WTC11 (cell line): ENCODE measurements at regions not wholly inside any gene's neighbourhood (a gene's known extent, or its start where the extent isn't known, plus 50 kb on each side); places are given as distances from the start of the nearest gene placed in this dataset.

Experiments used
- ATAC-seq: fragments of 200-7000 bp; cut with Tn5 transposase; 2 replicates; pipeline ENCODE4 v1.10.0; 2021; ENCODE audit warnings: mild to moderate bottlenecking, moderate library complexity
- CTCF ChIA-PET: fragments of 300-600 bp; sonication (Branson Sonifier 250); formaldehyde crosslinking; loops from one replicate; lab custom pipeline; 2021; ENCODE audit warnings: antibody characterized with exemption; lab: Charles Lee
- POLR2A ChIA-PET: fragments of 350-600 bp; sonication (Branson Sonifier 250); formaldehyde crosslinking; loops from one replicate; lab custom pipeline; 2021; ENCODE audit warnings: antibody characterized with exemption; lab: Charles Lee
- DNase-seq: peaks from one replicate; pipeline ENCODE4 v3.0.0; 2021; ENCODE audit warnings: low spot score
- H3K27ac Mint-ChIP-seq: 2 replicates; pipeline ENCODE4 v1.8.0; 2021; ENCODE audit warnings: mixed read lengths
- H3K27me3 Mint-ChIP-seq: 2 replicates; pipeline ENCODE4 v1.8.0; 2021; ENCODE audit warnings: low read depth, mild to moderate bottlenecking, moderate library complexity, mixed read lengths
- H3K36me3 Mint-ChIP-seq: 2 replicates; pipeline ENCODE4 v1.8.0; 2021; ENCODE audit warnings: mixed read lengths
- H3K4me1 Mint-ChIP-seq: 2 replicates; pipeline ENCODE4 v1.8.0; 2022; ENCODE audit warnings: mixed read lengths
- H3K4me3 Mint-ChIP-seq: 2 replicates; pipeline ENCODE4 v1.8.0; 2021; ENCODE audit warnings: mild to moderate bottlenecking, moderate library complexity, mixed read lengths
- H3K9me3 Mint-ChIP-seq: 2 replicates; pipeline ENCODE4 v1.8.0; 2021; ENCODE audit warnings: mixed read lengths
- ETV6 ChIP-seq: sonication (generic); formaldehyde crosslinking; IDR thresholded peaks from 2 replicates; pipeline ENCODE4 v1.8.1; 2022; ENCODE audit warnings: mild to moderate bottlenecking, missing genetic modification reagents
- HMGA2 ChIP-seq: fragments of 250-450 bp; sonication (Bioruptor Pico); IDR thresholded peaks from 2 replicates; pipeline ENCODE4 v1.4.0; 2021; ENCODE audit warnings: mild to moderate bottlenecking, moderate library complexity
- KAT7 ChIP-seq: sonication (generic); formaldehyde crosslinking; IDR thresholded peaks from 2 replicates; pipeline ENCODE4 v1.8.1; 2023; ENCODE audit warnings: missing genetic modification reagents, mild to moderate bottlenecking, borderline replicate concordance
- MXD4 ChIP-seq: fragments of 250-450 bp; sonication (Bioruptor Pico); IDR thresholded peaks from 2 replicates; pipeline ENCODE4 v1.8.0; 2021; ENCODE audit warnings: mild to moderate bottlenecking, moderate library complexity, borderline replicate concordance
- NR3C1 ChIP-seq: sonication (generic); formaldehyde crosslinking; conservative IDR thresholded peaks from 2 replicates; pipeline ENCODE4 v1.8.1; 2023; ENCODE audit warnings: low read depth, mild to moderate bottlenecking, missing genetic modification reagents
- PRRX2 ChIP-seq: fragments of 250-450 bp; sonication (Bioruptor Pico); IDR thresholded peaks from 2 replicates; pipeline ENCODE4 v1.8.0; 2021; ENCODE audit warnings: mild to moderate bottlenecking
- SMAD4 ChIP-seq: sonication (generic); formaldehyde crosslinking; IDR thresholded peaks from 2 replicates; pipeline ENCODE4 v1.8.0; 2022; ENCODE audit warnings: mild to moderate bottlenecking, missing genetic modification reagents
- ZNF121 ChIP-seq: sonication (generic); formaldehyde crosslinking; IDR thresholded peaks from 2 replicates; pipeline ENCODE4 v1.8.0; 2023; ENCODE audit warnings: missing genetic modification reagents
- TF ChIP-seq, protein P1 (sequence below): sonication (generic); formaldehyde crosslinking; IDR thresholded peaks from 2 replicates; pipeline ENCODE4 v1.8.1; 2023; ENCODE audit warnings: mild to moderate bottlenecking, missing genetic modification reagents, moderate library complexity
- TF ChIP-seq, protein P2 (sequence below): sonication (generic); formaldehyde crosslinking; IDR thresholded peaks from 2 replicates; pipeline ENCODE4 v1.8.1; 2022; ENCODE audit warnings: low read depth, mild to moderate bottlenecking, moderate library complexity, missing genetic modification reagents, borderline replicate concordance
- TF ChIP-seq, protein P3 (sequence below): sonication (generic); formaldehyde crosslinking; IDR thresholded peaks from 2 replicates; pipeline ENCODE4 v1.8.0; 2022; ENCODE audit warnings: mild to moderate bottlenecking, missing genetic modification reagents
- TF ChIP-seq, protein P4 (sequence below): sonication (generic); formaldehyde crosslinking; IDR thresholded peaks from 2 replicates; pipeline ENCODE4 v1.8.1; 2023; ENCODE audit warnings: mild to moderate bottlenecking, moderate library complexity, missing genetic modification reagents
- TF ChIP-seq, protein P5 (sequence below): fragments of 250-450 bp; sonication (Bioruptor Pico); IDR thresholded peaks from 2 replicates; pipeline ENCODE4 v1.8.0; 2021; ENCODE audit warnings: mild to moderate bottlenecking
- TF ChIP-seq, protein P6 (sequence below): sonication (generic); formaldehyde crosslinking; IDR thresholded peaks from 2 replicates; pipeline ENCODE4 v1.8.0; 2023; ENCODE audit warnings: mild to moderate bottlenecking, missing genetic modification reagents
- TF ChIP-seq, protein P7 (sequence below): sonication (generic); formaldehyde crosslinking; IDR thresholded peaks from 2 replicates; pipeline ENCODE4 v1.8.1; 2022; ENCODE audit warnings: mild to moderate bottlenecking, moderate library complexity, missing genetic modification reagents

DNA sequence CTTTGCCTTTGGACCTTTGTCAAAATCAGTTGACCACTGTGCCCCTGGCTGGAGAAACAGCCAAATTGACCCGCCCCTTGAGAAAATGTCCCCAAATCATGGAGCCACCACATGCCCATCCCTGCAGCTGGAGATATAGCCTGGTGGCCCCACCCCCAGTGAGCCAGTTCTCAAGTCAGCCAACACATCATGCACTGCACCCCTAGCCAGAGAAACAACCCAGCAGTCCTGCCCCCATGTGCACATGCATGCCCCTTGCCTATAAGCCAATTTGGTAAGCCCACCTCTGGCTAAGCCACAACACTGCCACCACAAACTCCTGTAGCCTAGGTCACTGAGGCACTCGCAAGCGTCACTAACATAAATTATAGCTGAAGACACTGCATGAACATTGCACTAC lies 174.2 kb upstream of the ECI2 start (continued):
- TF ChIP-seq NR3C1 (CRISPR knock-in tag) (no peak), SMAD4 (CRISPR knock-in tag) (no peak), ZNF121 (CRISPR knock-in tag) (no peak), HMGA2 (no peak), MXD4 (CRISPR knock-in tag) (no peak), KAT7 (no peak)
- TF ChIP-seq, protein P1, sequence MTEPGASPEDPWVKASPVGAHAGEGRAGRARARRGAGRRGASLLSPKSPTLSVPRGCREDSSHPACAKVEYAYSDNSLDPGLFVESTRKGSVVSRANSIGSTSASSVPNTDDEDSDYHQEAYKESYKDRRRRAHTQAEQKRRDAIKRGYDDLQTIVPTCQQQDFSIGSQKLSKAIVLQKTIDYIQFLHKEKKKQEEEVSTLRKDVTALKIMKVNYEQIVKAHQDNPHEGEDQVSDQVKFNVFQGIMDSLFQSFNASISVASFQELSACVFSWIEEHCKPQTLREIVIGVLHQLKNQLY: no peak
- TF ChIP-seq, protein P2, sequence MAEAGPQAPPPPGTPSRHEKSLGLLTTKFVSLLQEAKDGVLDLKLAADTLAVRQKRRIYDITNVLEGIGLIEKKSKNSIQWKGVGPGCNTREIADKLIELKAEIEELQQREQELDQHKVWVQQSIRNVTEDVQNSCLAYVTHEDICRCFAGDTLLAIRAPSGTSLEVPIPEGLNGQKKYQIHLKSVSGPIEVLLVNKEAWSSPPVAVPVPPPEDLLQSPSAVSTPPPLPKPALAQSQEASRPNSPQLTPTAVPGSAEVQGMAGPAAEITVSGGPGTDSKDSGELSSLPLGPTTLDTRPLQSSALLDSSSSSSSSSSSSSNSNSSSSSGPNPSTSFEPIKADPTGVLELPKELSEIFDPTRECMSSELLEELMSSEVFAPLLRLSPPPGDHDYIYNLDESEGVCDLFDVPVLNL (CRISPR knock-in tag): no peak
- TF ChIP-seq, protein P3, sequence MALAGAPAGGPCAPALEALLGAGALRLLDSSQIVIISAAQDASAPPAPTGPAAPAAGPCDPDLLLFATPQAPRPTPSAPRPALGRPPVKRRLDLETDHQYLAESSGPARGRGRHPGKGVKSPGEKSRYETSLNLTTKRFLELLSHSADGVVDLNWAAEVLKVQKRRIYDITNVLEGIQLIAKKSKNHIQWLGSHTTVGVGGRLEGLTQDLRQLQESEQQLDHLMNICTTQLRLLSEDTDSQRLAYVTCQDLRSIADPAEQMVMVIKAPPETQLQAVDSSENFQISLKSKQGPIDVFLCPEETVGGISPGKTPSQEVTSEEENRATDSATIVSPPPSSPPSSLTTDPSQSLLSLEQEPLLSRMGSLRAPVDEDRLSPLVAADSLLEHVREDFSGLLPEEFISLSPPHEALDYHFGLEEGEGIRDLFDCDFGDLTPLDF (CRISPR knock-in tag): no peak

DNA sequence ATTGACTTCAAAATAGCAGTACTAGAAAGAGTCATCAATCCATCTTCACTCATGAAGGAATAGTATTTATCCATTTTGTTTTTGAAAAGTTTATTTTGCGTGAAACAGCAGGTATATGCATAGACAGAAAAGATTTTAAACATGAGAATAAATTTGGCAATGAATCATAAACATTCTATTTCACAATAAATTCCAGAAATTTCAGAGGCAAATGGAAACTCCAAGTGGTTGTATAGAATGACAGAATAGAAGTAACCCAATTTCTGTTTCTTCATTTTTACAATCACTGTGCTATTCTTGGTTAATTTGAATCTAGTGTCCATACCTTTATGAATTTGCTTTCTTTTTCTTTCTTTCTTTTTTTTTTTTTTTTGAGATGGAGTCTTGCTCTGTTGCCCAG lies 173.0 kb upstream of the ECI2 start:
- H3K27ac Mint-ChIP-seq: no peak overlapping the region
- peaks cover 22% of the 10 kb centered on the region for H3K9me3 Mint-ChIP-seq
- 0 out of 2 replicates have a peak, but pooled peaks cover 3% of the 10 kb centered on the region for H3K4me1 Mint-ChIP-seq
- H3K27me3 Mint-ChIP-seq: peaks cover 3% of the 10 kb centered on the region; the same call in 1 of the 2 replicates
- DNase-seq: no peak
- POLR2A ChIA-PET: no interaction called here
- no peak for ATAC-seq
- CTCF ChIA-PET: no interaction called here
- peaks cover 9% of the 10 kb centered on the region for H3K36me3 Mint-ChIP-seq
- no peak overlapping the region for H3K4me3 Mint-ChIP-seq
- no peak for TF ChIP-seq NR3C1 (CRISPR knock-in tag)
- no peak for TF ChIP-seq PRRX2 (CRISPR knock-in tag)
- TF ChIP-seq, protein P4, sequence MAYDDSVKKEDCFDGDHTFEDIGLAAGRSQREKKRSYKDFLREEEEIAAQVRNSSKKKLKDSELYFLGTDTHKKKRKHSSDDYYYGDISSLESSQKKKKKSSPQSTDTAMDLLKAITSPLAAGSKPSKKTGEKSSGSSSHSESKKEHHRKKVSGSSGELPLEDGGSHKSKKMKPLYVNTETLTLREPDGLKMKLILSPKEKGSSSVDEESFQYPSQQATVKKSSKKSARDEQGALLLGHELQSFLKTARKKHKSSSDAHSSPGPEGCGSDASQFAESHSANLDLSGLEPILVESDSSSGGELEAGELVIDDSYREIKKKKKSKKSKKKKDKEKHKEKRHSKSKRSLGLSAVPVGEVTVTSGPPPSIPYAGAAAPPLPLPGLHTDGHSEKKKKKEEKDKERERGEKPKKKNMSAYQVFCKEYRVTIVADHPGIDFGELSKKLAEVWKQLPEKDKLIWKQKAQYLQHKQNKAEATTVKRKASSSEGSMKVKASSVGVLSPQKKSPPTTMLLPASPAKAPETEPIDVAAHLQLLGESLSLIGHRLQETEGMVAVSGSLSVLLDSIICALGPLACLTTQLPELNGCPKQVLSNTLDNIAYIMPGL (CRISPR knock-in tag): no peak
- no peak for TF ChIP-seq ZNF121 (CRISPR knock-in tag)
- TF ChIP-seq, protein P5, sequence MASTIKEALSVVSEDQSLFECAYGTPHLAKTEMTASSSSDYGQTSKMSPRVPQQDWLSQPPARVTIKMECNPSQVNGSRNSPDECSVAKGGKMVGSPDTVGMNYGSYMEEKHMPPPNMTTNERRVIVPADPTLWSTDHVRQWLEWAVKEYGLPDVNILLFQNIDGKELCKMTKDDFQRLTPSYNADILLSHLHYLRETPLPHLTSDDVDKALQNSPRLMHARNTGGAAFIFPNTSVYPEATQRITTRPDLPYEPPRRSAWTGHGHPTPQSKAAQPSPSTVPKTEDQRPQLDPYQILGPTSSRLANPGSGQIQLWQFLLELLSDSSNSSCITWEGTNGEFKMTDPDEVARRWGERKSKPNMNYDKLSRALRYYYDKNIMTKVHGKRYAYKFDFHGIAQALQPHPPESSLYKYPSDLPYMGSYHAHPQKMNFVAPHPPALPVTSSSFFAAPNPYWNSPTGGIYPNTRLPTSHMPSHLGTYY (CRISPR knock-in tag): no peak

DNA sequence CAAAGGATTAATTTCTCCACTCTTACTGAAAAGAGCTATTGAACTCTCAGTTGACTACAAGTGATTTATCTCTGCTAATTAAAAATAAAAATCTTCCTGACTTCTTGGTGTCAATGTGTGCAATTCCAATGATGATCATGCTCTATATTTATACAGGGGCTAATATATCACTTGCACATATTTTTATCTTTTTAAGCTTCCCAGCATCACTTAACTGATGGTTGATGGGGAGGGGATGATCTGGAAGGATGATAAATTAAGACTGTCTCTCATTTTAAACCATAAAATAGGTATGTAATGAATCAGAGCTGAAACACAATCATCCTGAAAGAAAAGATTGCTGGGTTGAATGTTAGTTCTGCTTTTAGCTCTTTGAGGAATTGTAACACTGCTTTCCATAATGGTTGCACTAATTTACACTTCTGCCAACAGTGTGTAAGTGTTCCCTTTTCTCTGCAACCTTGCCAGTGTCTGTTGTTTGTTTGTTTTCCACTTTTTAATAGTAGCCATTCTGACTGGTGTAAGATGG lies 169.6 kb upstream of the ECI2 start:
- no peak overlapping the region for H3K4me3 Mint-ChIP-seq
- no peaks in the 10 kb centered on the region for H3K36me3 Mint-ChIP-seq
- ATAC-seq (no peak), DNase-seq (no peak)
- no peaks in the 10 kb centered on the region for H3K9me3 Mint-ChIP-seq
- no peak overlapping the region for H3K27ac Mint-ChIP-seq
- peaks cover 7% of the 10 kb centered on the region; the same call in 1 of the 2 replicates for H3K27me3 Mint-ChIP-seq
- ChIA-PET CTCF (no interaction called here), POLR2A (no interaction called here)
- no peaks in the 10 kb centered on the region for H3K4me1 Mint-ChIP-seq
- TF ChIP-seq, protein P6, sequence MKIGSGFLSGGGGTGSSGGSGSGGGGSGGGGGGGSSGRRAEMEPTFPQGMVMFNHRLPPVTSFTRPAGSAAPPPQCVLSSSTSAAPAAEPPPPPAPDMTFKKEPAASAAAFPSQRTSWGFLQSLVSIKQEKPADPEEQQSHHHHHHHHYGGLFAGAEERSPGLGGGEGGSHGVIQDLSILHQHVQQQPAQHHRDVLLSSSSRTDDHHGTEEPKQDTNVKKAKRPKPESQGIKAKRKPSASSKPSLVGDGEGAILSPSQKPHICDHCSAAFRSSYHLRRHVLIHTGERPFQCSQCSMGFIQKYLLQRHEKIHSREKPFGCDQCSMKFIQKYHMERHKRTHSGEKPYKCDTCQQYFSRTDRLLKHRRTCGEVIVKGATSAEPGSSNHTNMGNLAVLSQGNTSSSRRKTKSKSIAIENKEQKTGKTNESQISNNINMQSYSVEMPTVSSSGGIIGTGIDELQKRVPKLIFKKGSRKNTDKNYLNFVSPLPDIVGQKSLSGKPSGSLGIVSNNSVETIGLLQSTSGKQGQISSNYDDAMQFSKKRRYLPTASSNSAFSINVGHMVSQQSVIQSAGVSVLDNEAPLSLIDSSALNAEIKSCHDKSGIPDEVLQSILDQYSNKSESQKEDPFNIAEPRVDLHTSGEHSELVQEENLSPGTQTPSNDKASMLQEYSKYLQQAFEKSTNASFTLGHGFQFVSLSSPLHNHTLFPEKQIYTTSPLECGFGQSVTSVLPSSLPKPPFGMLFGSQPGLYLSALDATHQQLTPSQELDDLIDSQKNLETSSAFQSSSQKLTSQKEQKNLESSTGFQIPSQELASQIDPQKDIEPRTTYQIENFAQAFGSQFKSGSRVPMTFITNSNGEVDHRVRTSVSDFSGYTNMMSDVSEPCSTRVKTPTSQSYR: no peak
- TF ChIP-seq, protein P7, sequence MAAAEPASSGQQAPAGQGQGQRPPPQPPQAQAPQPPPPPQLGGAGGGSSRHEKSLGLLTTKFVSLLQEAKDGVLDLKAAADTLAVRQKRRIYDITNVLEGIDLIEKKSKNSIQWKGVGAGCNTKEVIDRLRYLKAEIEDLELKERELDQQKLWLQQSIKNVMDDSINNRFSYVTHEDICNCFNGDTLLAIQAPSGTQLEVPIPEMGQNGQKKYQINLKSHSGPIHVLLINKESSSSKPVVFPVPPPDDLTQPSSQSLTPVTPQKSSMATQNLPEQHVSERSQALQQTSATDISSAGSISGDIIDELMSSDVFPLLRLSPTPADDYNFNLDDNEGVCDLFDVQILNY (CRISPR knock-in tag): no peak
- TF ChIP-seq ETV6 (CRISPR knock-in tag): no peak
- no peak for TF ChIP-seq PRRX2 (CRISPR knock-in tag)
